Activated CD8-positive, alpha-beta memory T cell treated with anti-CD3 and anti-CD28 coated beads, Interleukin-2, amount 50 U/mL, for 1 hour (primary cell): ENCODE measurements at regions not wholly inside any gene's neighbourhood (a gene's known extent, or its start where the extent isn't known, plus 50 kb on each side); places are given as distances from the start of the nearest gene placed in this dataset.
"Not testable (repeated sequence)": the region's sequence is repeated elsewhere in the genome, so short reads cannot be mapped to it uniquely, and the experiment has no call there.

ENCODE experiments used
- DNase-seq: peaks from one replicate; pipeline ENCODE4 v3.0.0-alpha.2; 2020; ENCODE audit errors: extremely low read depth

DNA sequence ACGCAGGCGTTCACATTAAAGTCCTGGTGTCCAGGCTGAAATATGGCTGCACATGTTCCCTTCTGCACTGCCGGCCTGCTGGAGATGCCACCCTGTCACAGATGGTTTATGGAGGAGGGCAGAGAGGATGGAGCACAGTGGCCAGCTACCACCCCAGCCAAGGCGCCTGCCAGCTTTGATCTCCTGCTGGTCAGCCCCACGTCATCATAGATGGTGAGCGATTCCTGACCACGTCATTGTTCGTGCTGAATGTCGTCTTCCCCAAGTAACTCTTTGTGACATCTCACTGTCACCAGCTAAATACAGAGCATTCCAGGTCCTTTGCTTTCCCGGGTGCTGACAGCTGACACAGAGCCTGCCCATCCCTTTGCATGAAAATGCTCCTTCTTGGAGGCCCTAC, 248.3 kb downstream of the TTC32 start:
- no peak for DNase-seq

- no peak for DNase-seq
These were observed 249.0 kb downstream of the TTC32 start for GRCh38 chr2:19652811-19653210.

- no peak for DNase-seq
These were observed 250.3 kb downstream of the TTC32 start for GRCh38 chr2:19651466-19651865.

GRCh38 chr2:19649785-19650380, 251.9 kb downstream of the TTC32 start:
- no peak for DNase-seq

- DNase-seq, result no peak
These were observed 252.6 kb downstream of the TTC32 start for GRCh38 chr2:19649142-19649541.

DNA sequence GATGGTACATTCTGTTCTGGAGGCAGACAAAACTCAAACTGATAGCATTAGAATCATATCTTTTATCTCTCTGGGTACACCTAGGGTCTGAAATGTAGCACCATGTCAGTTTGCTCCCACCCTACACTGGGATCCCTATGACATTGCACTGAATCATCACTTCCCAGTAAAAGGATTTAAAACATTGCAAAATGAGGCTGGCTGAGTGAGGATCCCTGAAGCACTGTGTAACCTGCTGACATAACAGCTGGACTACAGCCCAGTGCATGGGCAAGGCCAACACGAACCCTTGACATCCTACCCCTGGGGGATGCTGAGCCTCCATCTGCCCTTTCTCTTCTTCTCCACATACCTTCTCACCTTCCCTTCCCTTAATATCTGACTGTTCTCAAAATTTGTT, 253.2 kb downstream of the TTC32 start:
- DNase-seq, result no peak

- no peak for DNase-seq
These were observed 254.8 kb downstream of the TTC32 start for GRCh38 chr2:19646987-19647386.

DNA sequence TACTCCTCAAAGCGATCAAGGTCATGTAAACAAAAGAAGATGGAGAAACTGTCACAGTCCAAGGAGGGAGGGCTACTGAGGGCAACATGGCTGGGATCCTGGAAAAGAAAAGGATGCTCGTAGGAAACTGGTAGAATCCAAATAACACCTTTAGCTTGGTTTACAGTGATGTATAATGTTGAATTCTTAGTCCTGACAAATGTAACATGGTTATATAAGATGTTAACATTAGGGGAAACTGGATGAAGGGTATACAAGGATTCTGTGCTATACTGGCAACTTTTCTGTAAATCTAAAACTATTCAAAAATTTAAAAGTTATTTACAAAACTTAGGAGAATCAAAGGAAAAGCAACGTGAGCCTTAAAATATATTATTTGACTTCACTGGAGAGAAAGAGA, 257.0 kb downstream of the TTC32 start:
- DNase-seq, result no peak

GRCh38 chr2:19643117-19643518, 258.7 kb downstream of the TTC32 start:
- no peak for DNase-seq

GRCh38 chr2:19642501-19642900, 259.3 kb downstream of the TTC32 start:
- DNase-seq, result no peak

GRCh38 chr2:19635951-19636510, 265.8 kb downstream of the TTC32 start:
- no peak for DNase-seq

DNA sequence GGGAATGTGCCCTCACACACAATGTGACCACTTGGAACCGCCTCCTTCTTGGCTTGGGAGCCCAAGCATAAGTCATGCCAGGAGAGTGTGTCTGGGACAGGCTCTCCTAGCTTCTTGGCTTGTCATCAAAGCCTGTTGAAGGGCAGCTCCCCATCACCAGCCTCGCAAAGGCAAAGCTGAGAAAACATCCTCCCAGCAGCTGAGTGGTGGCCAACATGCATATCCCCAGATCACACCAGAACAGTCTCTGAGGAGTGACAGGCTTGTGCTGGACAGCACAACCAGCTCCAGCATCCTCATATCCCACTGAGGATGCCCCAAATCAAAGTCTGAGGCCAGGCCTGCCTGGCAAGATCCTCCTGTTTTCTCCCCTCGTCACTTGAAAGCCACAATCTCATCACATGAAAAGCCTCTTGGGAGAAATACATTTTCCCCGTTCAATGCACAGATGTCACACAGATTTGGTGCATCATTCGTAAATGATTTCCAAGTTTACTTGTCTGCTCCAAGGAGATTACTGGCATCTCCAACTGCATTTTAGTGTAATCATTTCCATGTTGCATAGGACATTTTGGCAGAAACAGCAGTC, 269.3 kb downstream of the TTC32 start:
- no peak for DNase-seq

DNA sequence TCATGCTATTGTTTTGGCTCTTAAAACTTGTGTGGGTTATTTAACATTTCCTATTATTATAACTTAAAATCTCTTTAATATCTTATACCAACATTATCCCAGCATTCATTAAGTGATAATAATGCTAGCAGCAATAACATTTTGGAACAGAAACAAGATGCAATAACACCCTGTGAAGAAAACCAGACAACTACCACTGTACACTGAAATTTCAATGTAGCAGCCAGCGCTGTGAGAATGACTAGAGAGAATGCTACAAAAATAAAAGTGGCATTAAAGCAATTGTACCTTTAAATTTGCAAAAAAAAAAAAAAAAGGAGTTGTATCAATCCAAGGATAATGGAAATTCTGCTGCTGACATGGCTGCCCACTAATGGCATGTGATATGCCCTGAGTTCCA, 269.9 kb downstream of the TTC32 start:
- no peak for DNase-seq

DNA sequence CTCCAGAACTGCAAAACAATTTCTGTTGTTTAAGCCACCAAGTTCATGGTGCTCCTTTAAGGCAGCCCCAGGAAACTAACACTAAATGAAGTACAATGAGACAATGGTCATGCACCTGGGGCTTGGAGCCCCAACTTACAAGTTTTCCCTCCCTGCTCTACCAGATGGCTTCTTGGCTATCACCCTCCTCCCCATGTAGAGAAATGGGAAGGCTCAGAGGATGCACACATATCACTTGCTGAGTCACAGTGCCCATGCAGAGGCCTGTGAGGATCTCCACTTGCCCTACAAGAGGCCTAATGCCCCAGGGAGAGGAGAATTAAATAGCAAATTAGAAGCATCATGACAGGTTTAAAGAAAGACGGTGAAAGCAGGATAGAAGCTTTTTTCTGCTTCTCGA, 270.9 kb downstream of the TTC32 start:
- no peak for DNase-seq

DNA sequence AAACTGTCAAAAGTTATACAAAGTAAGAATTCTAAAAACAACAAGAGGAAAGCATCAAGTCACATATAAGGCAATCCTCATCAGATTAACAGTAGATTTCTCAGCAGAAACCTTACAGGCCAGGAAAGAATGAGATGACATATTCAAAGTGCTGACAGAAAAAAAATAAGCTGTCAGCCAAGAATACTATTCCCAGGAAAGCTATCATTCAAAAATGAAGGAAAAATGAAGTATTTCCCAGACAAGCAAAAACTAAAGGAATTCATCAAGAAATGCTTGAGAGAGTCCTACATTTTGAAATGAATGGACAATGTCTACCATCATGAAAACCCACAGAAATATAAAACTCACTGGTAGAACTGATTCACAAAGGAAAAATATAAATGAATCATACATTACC, 268.9 kb upstream of the OSR1 start:
- no peak for DNase-seq

DNA sequence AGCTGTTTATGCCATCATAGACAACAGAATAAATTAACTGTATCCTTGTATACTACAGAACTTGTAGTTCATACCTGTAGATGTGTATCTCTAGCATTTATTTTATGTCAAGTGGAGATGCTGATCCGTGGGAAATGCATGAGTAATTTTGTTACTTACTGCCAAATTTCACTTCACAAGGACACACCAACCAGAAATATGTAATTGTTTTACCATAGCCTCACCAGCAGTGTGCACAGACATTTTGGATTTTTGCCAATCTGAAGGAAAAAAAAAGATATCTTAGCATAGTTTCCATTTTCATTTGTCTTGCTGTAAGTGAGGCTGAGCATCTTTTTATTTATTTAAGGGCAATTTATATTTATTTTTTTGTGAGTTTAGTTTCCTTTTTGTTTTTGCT, 265.1 kb upstream of the OSR1 start:
- DNase-seq, result no peak

GRCh38 chr2:19617257-19617848, 258.9 kb upstream of the OSR1 start:
- DNase-seq, result no peak

DNA sequence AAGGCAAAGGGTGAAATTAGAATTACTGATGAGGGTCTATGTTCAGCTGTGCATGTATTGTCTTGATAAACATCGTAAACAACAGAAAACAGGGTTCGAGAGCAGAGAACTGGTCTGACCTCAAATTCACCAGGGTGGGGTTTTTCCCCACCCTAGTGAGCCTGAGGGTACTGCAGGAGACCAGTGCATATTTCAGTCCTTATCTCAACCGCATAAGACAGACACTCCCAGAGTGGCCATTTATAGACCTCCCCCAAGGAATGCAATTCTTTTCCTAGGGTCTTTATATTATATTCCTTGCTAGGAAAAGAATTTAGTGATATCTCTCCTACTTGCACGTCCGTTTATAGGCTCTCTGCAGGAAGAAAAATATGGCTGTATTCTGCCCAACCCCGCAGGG, 257.0 kb upstream of the OSR1 start:
- DNase-seq, result not testable (repeated sequence)

- no peak for DNase-seq
These were observed 255.6 kb upstream of the OSR1 start for GRCh38 chr2:19614066-19614465.

GRCh38 chr2:19611491-19612332, 253.3 kb upstream of the OSR1 start:
- no peak for DNase-seq

- no peak for DNase-seq
These were observed 250.8 kb upstream of the OSR1 start for GRCh38 chr2:19609266-19609665.
